ENCODE measurements at regions not wholly inside any gene's neighbourhood (a gene's known extent, or its start where the extent isn't known, plus 50 kb on each side); places are given as distances from the start of the nearest gene placed in this dataset.

GRCh38 chr7:123260428-123260960 lies 60.7 kb upstream of the SLC13A1 start:
- no peak overlapping the region for H3K27ac ChIP-seq
- no peak for TF ChIP-seq CTCF (conservative IDR thresholded peaks at IDR 0.05; ENCODE audit: low read depth)
- no peak for DNase-seq (ENCODE audit: low spot score)
- ChIA-PET POLR2A (ENCODE audit: low non-redundant PET) (no interaction called here), CTCF (no interaction called here)

- no peak for TF ChIP-seq CTCF (conservative IDR thresholded peaks at IDR 0.05; ENCODE audit: low read depth)
- ChIA-PET POLR2A (ENCODE audit: low non-redundant PET) (interaction anchor here (0.6 kb wide), 1 partner anchor 813 kb away, joined by 6 read pairs; no protein-coding TSS in a partner anchor), CTCF (no interaction called here)
- no peak overlapping the region for H3K27ac ChIP-seq
- no peak for DNase-seq (ENCODE audit: low spot score)
These were observed 60.0 kb upstream of the SLC13A1 start for GRCh38 chr7:123259759-123260158.

Measured in RWPE1 (cell line).